Colonic mucosa (tissue), 4 donors: ENCODE measurements at regions not wholly inside any gene's neighbourhood (a gene's known extent, or its start where the extent isn't known, plus 50 kb on each side); places are given as distances from the start of the nearest gene placed in this dataset.
"Not testable (repeated sequence)": the region's sequence is repeated elsewhere in the genome, so short reads cannot be mapped to it uniquely, and the experiment has no call there.

ENCODE experiments used
- DNase-seq: peaks from one replicate; pipeline ENCODE4 v3.0.0-alpha.2; 2020
- H3K27ac ChIP-seq: fragments of 200-600 bp; one replicate; pipeline ENCODE4 v1.8.0; 2021
- H3K27me3 ChIP-seq: fragments of 200-600 bp; one replicate; pipeline ENCODE4 v1.8.0; 2021
- H3K36me3 ChIP-seq: fragments of 200-600 bp; one replicate; pipeline ENCODE4 v1.8.0; 2021
- H3K4me1 ChIP-seq: fragments of 200-600 bp; one replicate; pipeline ENCODE4 v1.8.0; 2021; ENCODE audit warnings: mild to moderate bottlenecking
- H3K4me3 ChIP-seq: fragments of 200-600 bp; one replicate; pipeline ENCODE4 v1.8.0; 2021
- H3K9ac ChIP-seq, 2 donors: one replicate each; pipeline ENCODE4 v1.7.0; 2013; ENCODE audit warnings: control low read depth in 2 of 2, low read depth in 2 of 2, low read length in 2 of 2
- H3K9me3 ChIP-seq: fragments of 200-600 bp; one replicate; pipeline ENCODE4 v1.8.0; 2021
- CTCF ChIP-seq: fragments of 200-600 bp; IDR thresholded peaks from one replicate; pipeline ENCODE4 v1.8.0; 2022; ENCODE audit warnings: antibody characterized with exemption, mild to moderate bottlenecking
- intact Hi-C: fragments of 100-400 bp; cut with DNase I; formaldehyde crosslinking; loops from one replicate; pipeline ENCODE4 v1.14.1; 2022
- donor health status: healthy.
- donor health status: DM: no; HTN: no; CAD: no.
- donor health status: DM: no; HTN: no; CAD: no.

GRCh38 chr7:77484785-77485184 is 52.3 kb upstream of the PTPN12 start:
- no peaks in the 10 kb centered on the region for H3K9me3 ChIP-seq
- TF ChIP-seq CTCF = no peak
- no peak for DNase-seq
- peaks cover 4% of the 10 kb centered on the region for H3K4me1 ChIP-seq
- H3K4me3 ChIP-seq = no peak overlapping the region
- no peaks in the 10 kb centered on the region for H3K27me3 ChIP-seq
- H3K9ac ChIP-seq = no peak overlapping the region
- H3K27ac ChIP-seq = no peak overlapping the region
- intact Hi-C loops = no loop called here
- H3K36me3 ChIP-seq = no peaks in the 10 kb centered on the region

- intact Hi-C loops = no loop called here
- H3K9ac ChIP-seq = no peak overlapping the region
- no peak overlapping the region for H3K4me3 ChIP-seq
- H3K36me3 ChIP-seq = no peaks in the 10 kb centered on the region
- DNase-seq = peak; percentile 80
- H3K4me1 ChIP-seq = peaks cover 4% of the 10 kb centered on the region
- no peaks in the 10 kb centered on the region for H3K9me3 ChIP-seq
- no peak for TF ChIP-seq CTCF
- peak overlapping the region; percentile 62 for H3K27ac ChIP-seq
- no peaks in the 10 kb centered on the region for H3K27me3 ChIP-seq
These were observed 55.1 kb upstream of the PTPN12 start for GRCh38 chr7:77482015-77482414.

- Histone ChIP-seq H3K27me3 (no peaks in the 10 kb centered on the region), H3K9ac (no peak overlapping the region), H3K9me3 (no peaks in the 10 kb centered on the region), H3K4me1 (peaks cover 4% of the 10 kb centered on the region), H3K4me3 (no peak overlapping the region), H3K36me3 (no peaks in the 10 kb centered on the region), H3K27ac (peak overlapping the region; percentile 62)
- peak; percentile 68 for DNase-seq
- TF ChIP-seq CTCF = no peak
- intact Hi-C loops = no loop called here
These were observed 55.5 kb upstream of the PTPN12 start for GRCh38 chr7:77481615-77482014.

GRCh38 chr7:77480102-77480627 is 56.9 kb upstream of the PTPN12 start:
- intact Hi-C loops, H3K9ac ChIP-seq, H3K27ac ChIP-seq, H3K9me3 ChIP-seq, H3K36me3 ChIP-seq, H3K27me3 ChIP-seq, H3K4me1 ChIP-seq, H3K4me3 ChIP-seq, DNase-seq: not testable (repeated sequence)

GRCh38 chr7:77479536-77480088 is 57.5 kb upstream of the PTPN12 start:
- Histone ChIP-seq H3K4me3 (no peak overlapping the region), H3K9me3 (no peaks in the 10 kb centered on the region), H3K27ac (no peak overlapping the region), H3K27me3 (no peaks in the 10 kb centered on the region), H3K9ac (no peak overlapping the region), H3K36me3 (no peaks in the 10 kb centered on the region), H3K4me1 (peaks cover 4% of the 10 kb centered on the region)
- intact Hi-C loops = no loop called here
- TF ChIP-seq CTCF = no peak
- no peak for DNase-seq

GRCh38 chr7:77476871-77477270 is 60.2 kb upstream of the PTPN12 start:
- Histone ChIP-seq H3K4me1 (peaks cover 4% of the 10 kb centered on the region), H3K27ac (no peak overlapping the region), H3K36me3 (no peaks in the 10 kb centered on the region), H3K4me3 (no peak overlapping the region), H3K9ac (no peak overlapping the region), H3K27me3 (no peaks in the 10 kb centered on the region), H3K9me3 (no peaks in the 10 kb centered on the region)
- DNase-seq = no peak
- no peak for TF ChIP-seq CTCF
- intact Hi-C loops = no loop called here
